ENCODE measurements at regions not wholly inside any gene's neighbourhood (a gene's known extent, or its start where the extent isn't known, plus 50 kb on each side); places are given as distances from the start of the nearest gene placed in this dataset.
"Not testable (repeated sequence)": the region's sequence is repeated elsewhere in the genome, so short reads cannot be mapped to it uniquely, and the experiment has no call there.

- FAIRE-seq: no peak
These were observed 49.9 kb upstream of the GAS1 start for GRCh38 chr9:86997156-86997555.

GRCh38 chr9:86997951-86998350, 50.6 kb upstream of the GAS1 start:
- no peak for FAIRE-seq

GRCh38 chr9:87002517-87002916, 55.2 kb upstream of the GAS1 start:
- FAIRE-seq: no peak

GRCh38 chr9:87004016-87004415, 56.7 kb upstream of the GAS1 start:
- no peak for FAIRE-seq

- no peak for FAIRE-seq
These were observed 59.6 kb upstream of the GAS1 start for GRCh38 chr9:87006956-87007355.

- FAIRE-seq: no peak
These were observed 60.5 kb upstream of the GAS1 start for GRCh38 chr9:87007711-87008366.

- no peak for FAIRE-seq
These were observed 61.4 kb upstream of the GAS1 start for GRCh38 chr9:87008667-87009066.

GRCh38 chr9:87010626-87011025, 63.3 kb upstream of the GAS1 start:
- FAIRE-seq: no peak

GRCh38 chr9:87011551-87011950, 64.2 kb upstream of the GAS1 start:
- no peak for FAIRE-seq

GRCh38 chr9:87013490-87013889, 66.2 kb upstream of the GAS1 start:
- no peak for FAIRE-seq

GRCh38 chr9:87014436-87014835, 67.1 kb upstream of the GAS1 start:
- FAIRE-seq: no peak

GRCh38 chr9:87016681-87017080, 69.4 kb upstream of the GAS1 start:
- FAIRE-seq: no peak

GRCh38 chr9:87020169-87020950, 73.1 kb upstream of the GAS1 start:
- FAIRE-seq: no peak

GRCh38 chr9:87022178-87022577, 74.9 kb upstream of the GAS1 start:
- FAIRE-seq: no peak

GRCh38 chr9:87026204-87026603, 78.9 kb upstream of the GAS1 start:
- no peak for FAIRE-seq

- FAIRE-seq: not testable (repeated sequence)
These were observed 81.5 kb upstream of the GAS1 start for GRCh38 chr9:87028836-87029235.

GRCh38 chr9:87029905-87030304, 82.6 kb upstream of the GAS1 start:
- no peak for FAIRE-seq

- no peak for FAIRE-seq
These were observed 87.5 kb upstream of the GAS1 start for GRCh38 chr9:87034841-87035240.

- no peak for FAIRE-seq
These were observed 88.6 kb upstream of the GAS1 start for GRCh38 chr9:87035879-87036278.

- FAIRE-seq: no peak
These were observed 89.2 kb upstream of the GAS1 start for GRCh38 chr9:87036506-87036905.

- FAIRE-seq: no peak
These were observed 92.6 kb upstream of the GAS1 start for GRCh38 chr9:87039809-87040392.

GRCh38 chr9:87040410-87041009, 93.2 kb upstream of the GAS1 start:
- FAIRE-seq: no peak

- not testable (repeated sequence) for FAIRE-seq
These were observed 94.4 kb upstream of the GAS1 start for GRCh38 chr9:87041553-87042235.
